ENCODE measurements at regions not wholly inside any gene's neighbourhood (a gene's known extent, or its start where the extent isn't known, plus 50 kb on each side); places are given as distances from the start of the nearest gene placed in this dataset.

DNA sequence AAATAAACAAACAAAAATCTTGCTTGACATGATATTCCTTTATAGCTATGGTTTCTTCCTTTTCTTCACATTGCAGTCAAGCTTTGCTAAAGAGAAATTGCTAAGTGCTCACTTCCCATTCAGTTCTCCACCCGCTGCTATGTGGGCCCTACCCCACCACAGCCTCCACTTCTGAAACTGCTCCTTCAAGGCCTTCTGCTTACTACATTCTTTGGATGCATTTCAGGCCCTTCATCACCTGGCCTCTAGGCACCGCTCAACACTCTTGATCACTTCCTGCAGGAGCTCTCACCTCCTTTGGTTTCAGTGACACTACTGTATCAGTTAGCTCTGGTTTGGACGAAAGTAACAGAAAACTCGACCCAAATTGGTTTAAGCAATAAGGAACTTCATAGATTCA, 72.4 kb downstream of the KLF5 start:
- Histone ChIP-seq H2AK9ac (replicated peaks; ENCODE audit: low read depth, low read length, poor library complexity) (no peak overlapping the region), H3K14ac (replicated peaks; ENCODE audit: low read depth, low read length) (no peak overlapping the region), H3K27ac (ENCODE audit: insufficient read depth, low read length) (no peak overlapping the region), H3K23ac (ENCODE audit: low read depth, low read length) (no peak overlapping the region), H2AK5ac (ENCODE audit: low read depth, low read length) (no peak overlapping the region), H3K4me2 (ENCODE audit: low read depth, low read length) (no peak overlapping the region), H4K8ac (ENCODE audit: low read depth in 2 of 2, low read length in 2 of 2) (no peak overlapping the region), H3K9ac (ENCODE audit: low read depth, low read length) (no peak overlapping the region), H2BK5ac (ENCODE audit: low read depth, low read length, poor library complexity, severe bottlenecking) (no peak overlapping the region), H3K36me3 (ENCODE audit: control insufficient read depth, insufficient read depth, low read length) (no peaks in the 10 kb centered on the region), H3K27me3 (ENCODE audit: control insufficient read depth, insufficient read depth, low read length) (no peaks in the 10 kb centered on the region), H3K9me1 (ENCODE audit: insufficient read depth, low read length) (0 out of 2 replicates have a peak, but pooled peaks cover 2% of the 10 kb centered on the region), H3K79me1 (ENCODE audit: low read depth in 1 of 2, low read length in 2 of 2) (no peaks in the 10 kb centered on the region), H2BK20ac (ENCODE audit: low read depth, low read length) (no peak overlapping the region), H3K9me3 (ENCODE audit: control insufficient read depth, insufficient read depth, low read length) (no peaks in the 10 kb centered on the region), H3K4ac (ENCODE audit: low read depth, low read length) (no peak overlapping the region), H3K4me1 (ENCODE audit: control insufficient read depth, insufficient read depth, low read length) (no peaks in the 10 kb centered on the region), H3K56ac (ENCODE audit: extremely low read depth, insufficient read depth, low read length) (no peak overlapping the region; the same call in 1 of the 2 replicates), H2BK15ac (ENCODE audit: low read depth, low read length) (no peak overlapping the region), H4K91ac (ENCODE audit: insufficient read depth, low read depth, low read length) (no peak overlapping the region), H4K5ac (ENCODE audit: low read depth, low read length) (no peak overlapping the region), H2BK120ac (ENCODE audit: low read depth, low read length) (no peak overlapping the region), H3K4me3 (ENCODE audit: insufficient read depth, low read depth, low read length) (no peak overlapping the region), H3K18ac (ENCODE audit: low read depth, low read length) (no peak overlapping the region), H4K20me1 (ENCODE audit: insufficient read depth, low read length) (no peaks in the 10 kb centered on the region), H2AFZ (replicated peaks; ENCODE audit: low read length, poor library complexity) (no peak overlapping the region)
- intact Hi-C loops (cut with micrococcal nuclease) (loop anchor here (10.0 kb wide), 1 partner anchor 144 kb away; no protein-coding TSS in a partner anchor), dilution Hi-C loops (cut with HindIII; ENCODE audit: low sequenced_read_pairs, unreplicated experiment) (no loop called here), in situ Hi-C loops (cut with MboI; ENCODE audit: low sequenced_read_pairs) (no loop called here)
- no peak for TF ChIP-seq RFX5 (IDR thresholded peaks at IDR 0.05; ENCODE audit: low read depth, low read length)
- TF ChIP-seq, protein P1, sequence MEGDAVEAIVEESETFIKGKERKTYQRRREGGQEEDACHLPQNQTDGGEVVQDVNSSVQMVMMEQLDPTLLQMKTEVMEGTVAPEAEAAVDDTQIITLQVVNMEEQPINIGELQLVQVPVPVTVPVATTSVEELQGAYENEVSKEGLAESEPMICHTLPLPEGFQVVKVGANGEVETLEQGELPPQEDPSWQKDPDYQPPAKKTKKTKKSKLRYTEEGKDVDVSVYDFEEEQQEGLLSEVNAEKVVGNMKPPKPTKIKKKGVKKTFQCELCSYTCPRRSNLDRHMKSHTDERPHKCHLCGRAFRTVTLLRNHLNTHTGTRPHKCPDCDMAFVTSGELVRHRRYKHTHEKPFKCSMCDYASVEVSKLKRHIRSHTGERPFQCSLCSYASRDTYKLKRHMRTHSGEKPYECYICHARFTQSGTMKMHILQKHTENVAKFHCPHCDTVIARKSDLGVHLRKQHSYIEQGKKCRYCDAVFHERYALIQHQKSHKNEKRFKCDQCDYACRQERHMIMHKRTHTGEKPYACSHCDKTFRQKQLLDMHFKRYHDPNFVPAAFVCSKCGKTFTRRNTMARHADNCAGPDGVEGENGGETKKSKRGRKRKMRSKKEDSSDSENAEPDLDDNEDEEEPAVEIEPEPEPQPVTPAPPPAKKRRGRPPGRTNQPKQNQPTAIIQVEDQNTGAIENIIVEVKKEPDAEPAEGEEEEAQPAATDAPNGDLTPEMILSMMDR (conservative IDR thresholded peaks at IDR 0.05; ENCODE audit: low read depth, low read length) = no peak
- TF ChIP-seq NFE2L2 (IDR thresholded peaks at IDR 0.05; ENCODE audit: low read depth, low read length) = no peak
- no peak for TF ChIP-seq POLR2A (IDR thresholded peaks at IDR 0.05; ENCODE audit: low read depth, low read length)
- TF ChIP-seq RAD21 (IDR thresholded peaks at IDR 0.05; ENCODE audit: low read length) = no peak
- TF ChIP-seq CEBPB (IDR thresholded peaks at IDR 0.05; ENCODE audit: low read depth, low read length) = no peak
- no peak for TF ChIP-seq FOS (IDR thresholded peaks at IDR 0.05; ENCODE audit: low read depth, low read length)
- no peak for TF ChIP-seq MXI1 (IDR thresholded peaks at IDR 0.05; ENCODE audit: borderline replicate concordance, low read depth, low read length)
- TF ChIP-seq BHLHE40 (IDR thresholded peaks at IDR 0.05; ENCODE audit: low read depth, low read length) = no peak
- TF ChIP-seq, protein P2, sequence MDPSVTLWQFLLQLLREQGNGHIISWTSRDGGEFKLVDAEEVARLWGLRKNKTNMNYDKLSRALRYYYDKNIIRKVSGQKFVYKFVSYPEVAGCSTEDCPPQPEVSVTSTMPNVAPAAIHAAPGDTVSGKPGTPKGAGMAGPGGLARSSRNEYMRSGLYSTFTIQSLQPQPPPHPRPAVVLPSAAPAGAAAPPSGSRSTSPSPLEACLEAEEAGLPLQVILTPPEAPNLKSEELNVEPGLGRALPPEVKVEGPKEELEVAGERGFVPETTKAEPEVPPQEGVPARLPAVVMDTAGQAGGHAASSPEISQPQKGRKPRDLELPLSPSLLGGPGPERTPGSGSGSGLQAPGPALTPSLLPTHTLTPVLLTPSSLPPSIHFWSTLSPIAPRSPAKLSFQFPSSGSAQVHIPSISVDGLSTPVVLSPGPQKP (IDR thresholded peaks at IDR 0.05; ENCODE audit: borderline replicate concordance, low read depth, low read length) = no peak
- TF ChIP-seq RCOR1 (IDR thresholded peaks at IDR 0.05; ENCODE audit: insufficient replicate concordance, low read length) = no peak
- TF ChIP-seq CHD1 (IDR thresholded peaks at IDR 0.05; ENCODE audit: low read depth, low read length) = no peak
- no peak for TF ChIP-seq MAZ (IDR thresholded peaks at IDR 0.05; ENCODE audit: borderline replicate concordance, low read depth, low read length)
- TF ChIP-seq, protein P3, sequence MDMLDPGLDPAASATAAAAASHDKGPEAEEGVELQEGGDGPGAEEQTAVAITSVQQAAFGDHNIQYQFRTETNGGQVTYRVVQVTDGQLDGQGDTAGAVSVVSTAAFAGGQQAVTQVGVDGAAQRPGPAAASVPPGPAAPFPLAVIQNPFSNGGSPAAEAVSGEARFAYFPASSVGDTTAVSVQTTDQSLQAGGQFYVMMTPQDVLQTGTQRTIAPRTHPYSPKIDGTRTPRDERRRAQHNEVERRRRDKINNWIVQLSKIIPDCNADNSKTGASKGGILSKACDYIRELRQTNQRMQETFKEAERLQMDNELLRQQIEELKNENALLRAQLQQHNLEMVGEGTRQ (IDR thresholded peaks at IDR 0.05; ENCODE audit: low read depth, low read length) = no peak
- no peak for TF ChIP-seq MAFK (IDR thresholded peaks at IDR 0.05; ENCODE audit: low read depth, low read length)
- no peak for TF ChIP-seq SMC3 (IDR thresholded peaks at IDR 0.05; ENCODE audit: low read depth, low read length)
- POLR2A ChIA-PET (ENCODE audit: unreplicated experiment) = no interaction called here
- CTCF ChIA-PET = interaction anchor here (0.5 kb wide), 1 partner anchor 57 kb away, joined by 3 read pairs; no protein-coding TSS in a partner anchor
- no TSS peak for BruUV-seq (replicated peaks)
- 83% methylated on average over 1 of the region's 4 CpGs; no CpG with 5 or more reads in 1 of the 2 experiments for WGBS, 2 experiments (ENCODE audit: extremely low coverage in 2 of 2, insufficient read length in 1 of 2)
- no peak for DNase-seq
- no peak for ATAC-seq (ENCODE audit: low read depth)
